H1 (cell line): ENCODE measurements at regions not wholly inside any gene's neighbourhood (a gene's known extent, or its start where the extent isn't known, plus 50 kb on each side); places are given as distances from the start of the nearest gene placed in this dataset.

Experiments used
- BRCA1 ChIP-seq: IDR thresholded peaks from 2 replicates; pipeline ENCODE4 v1.6.1; 2012; ENCODE audit warnings: low read depth, low read length, improper control_type of control experiment
- EGR1 ChIP-seq: IDR thresholded peaks from 2 replicates; pipeline ENCODE4 v1.6.1; 2011; ENCODE audit warnings: low read depth, low read length, borderline replicate concordance
- EZH2 ChIP-seq: fragments of 200-600 bp; sonication (generic); IDR thresholded peaks from 2 replicates; pipeline ENCODE4 v1.7.1; 2012; ENCODE audit warnings: low read depth, mild to moderate bottlenecking, moderate library complexity, low read length, inconsistent platforms; ENCODE audit not compliant: severe bottlenecking
- GTF2F1 ChIP-seq: IDR thresholded peaks from 2 replicates; pipeline ENCODE4 v1.6.1; 2012; ENCODE audit warnings: low read depth, low read length, improper control_type of control experiment, borderline replicate concordance
- NRF1 ChIP-seq: IDR thresholded peaks from 2 replicates; pipeline ENCODE4 v1.6.1; 2011; ENCODE audit warnings: mild to moderate bottlenecking, low read depth, low read length, improper control_type of control experiment
- POLR2AphosphoS5 ChIP-seq: IDR thresholded peaks from 2 replicates; pipeline ENCODE4 v1.6.1; 2011; ENCODE audit warnings: low read depth, low read length
- RAD21 ChIP-seq, 2 experiments: IDR thresholded peaks in 1 of 2; conservative IDR thresholded peaks in 1 of 2; 2 replicates each; pipeline ENCODE4 v1.6.1; 2011; ENCODE audit warnings: low read depth in 2 of 2, low read length in 2 of 2, improper control_type of control experiment in 1 of 2, inconsistent platforms in 1 of 2, mild to moderate bottlenecking in 1 of 2, moderate library complexity in 1 of 2
- RXRA ChIP-seq: IDR thresholded peaks from 2 replicates; pipeline ENCODE4 v1.6.1; 2011; ENCODE audit warnings: low read depth, mild to moderate bottlenecking, low read length, moderate library complexity; ENCODE audit not compliant: insufficient read depth

DNA sequence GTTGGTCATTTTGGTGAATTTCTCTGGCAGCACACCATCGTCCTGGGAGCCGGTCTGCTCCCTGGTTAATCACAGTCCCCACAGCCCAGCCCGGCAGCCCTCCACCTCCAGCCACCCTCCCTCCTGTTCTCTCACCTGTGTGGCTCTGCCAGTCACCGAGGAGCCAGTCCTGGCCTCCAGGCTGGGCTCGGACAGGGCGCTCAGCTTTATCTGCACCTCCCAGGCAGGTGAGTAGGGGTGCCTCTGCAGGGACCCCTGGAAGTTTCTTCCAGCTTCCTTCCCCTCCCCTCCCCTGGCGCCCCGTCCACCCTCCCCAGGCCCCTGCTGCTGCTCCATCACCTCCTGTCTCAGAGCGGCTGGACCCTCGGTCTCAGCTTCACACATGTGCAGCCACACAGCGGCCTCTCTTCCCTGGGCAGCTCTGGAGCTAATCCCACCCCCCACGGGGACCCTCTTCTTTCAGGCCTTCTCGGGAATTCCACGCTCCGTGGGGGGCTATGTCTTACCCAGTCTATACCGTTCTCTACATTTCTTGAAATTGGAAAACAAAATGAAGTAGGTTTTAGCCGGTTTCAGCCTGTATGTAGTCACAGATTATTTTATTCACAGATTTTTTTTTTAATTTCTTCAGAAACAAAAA, 213.9 kb upstream of the PPP2R2D start:
- TF ChIP-seq GTF2F1 = no peak
- no peak for TF ChIP-seq RXRA
- no peak for TF ChIP-seq NRF1
- TF ChIP-seq POLR2AphosphoS5 = no peak
- no peak for TF ChIP-seq BRCA1
- TF ChIP-seq EGR1 = no peak
- TF ChIP-seq EZH2 = no peak
- TF ChIP-seq RAD21 (IDR thresholded peaks at IDR 0.05 in 1 of 2, conservative IDR thresholded peaks at IDR 0.05 in 1 of 2; ENCODE audit: low read depth in 2 of 2, low read length in 2 of 2) = no peak
